DOHH2 (cell line): ENCODE measurements at regions not wholly inside any gene's neighbourhood (a gene's known extent, or its start where the extent isn't known, plus 50 kb on each side); places are given as distances from the start of the nearest gene placed in this dataset.

Experiments used
- H3F3A ChIP-seq: fragments of 200-600 bp; sonication (generic), shearing (Covaris generic); 2 replicates; pipeline ENCODE4 v1.6.0; 2016; ENCODE audit warnings: antibody characterized with exemption, mild to moderate bottlenecking; ENCODE audit not compliant: control insufficient read depth, insufficient read depth
- H3K27ac ChIP-seq: fragments of 200-600 bp; sonication (generic); 2 replicates; pipeline ENCODE4 v1.5.1; 2014; ENCODE audit warnings: low read depth, mild to moderate bottlenecking, low read length, moderate library complexity
- H3K27me3 ChIP-seq: fragments of 200-600 bp; sonication (generic); 2 replicates; pipeline ENCODE4 v1.6.1; 2014; ENCODE audit warnings: mild to moderate bottlenecking, low read length, mixed read lengths; ENCODE audit not compliant: control insufficient read depth
- H3K36me3 ChIP-seq: fragments of 200-600 bp; sonication (generic); 2 replicates; pipeline ENCODE4 v1.6.1; 2014; ENCODE audit warnings: mild to moderate bottlenecking, low read length, moderate library complexity, mixed read lengths; ENCODE audit not compliant: control insufficient read depth
- H3K4me1 ChIP-seq: fragments of 200-600 bp; sonication (generic); 2 replicates; pipeline ENCODE4 v1.6.1; 2014; ENCODE audit warnings: mild to moderate bottlenecking, low read length, mixed read lengths; ENCODE audit not compliant: control insufficient read depth
- H3K4me2 ChIP-seq: fragments of 200-600 bp; sonication (generic); 2 replicates; pipeline ENCODE4 v1.6.0; 2014; ENCODE audit warnings: mild to moderate bottlenecking, low read length, moderate library complexity
- H3K4me3 ChIP-seq: fragments of 200-600 bp; sonication (generic); 2 replicates; pipeline ENCODE4 v1.5.1; 2014; ENCODE audit warnings: mild to moderate bottlenecking, low read length, mixed read lengths
- H3K79me2 ChIP-seq: fragments of 200-600 bp; sonication (generic); 2 replicates; pipeline ENCODE4 v1.6.1; 2014; ENCODE audit warnings: mild to moderate bottlenecking, low read length, mixed read lengths; ENCODE audit not compliant: control insufficient read depth
- H3K9me2 ChIP-seq: fragments of 200-600 bp; sonication (generic); replicated peaks from 2 replicates; pipeline ENCODE4 v1.6.1; 2014; ENCODE audit warnings: mild to moderate bottlenecking, low read length, mixed read lengths; ENCODE audit not compliant: control insufficient read depth
- H3K9me3 ChIP-seq: fragments of 200-600 bp; sonication (generic); 2 replicates; pipeline ENCODE4 v1.6.1; 2014; ENCODE audit warnings: antibody characterized with exemption, low read length, mixed read lengths; ENCODE audit not compliant: control insufficient read depth, insufficient read depth
- H4K20me1 ChIP-seq: fragments of 200-600 bp; sonication (generic); 2 replicates; pipeline ENCODE4 v1.6.0; 2014; ENCODE audit warnings: low read depth, mild to moderate bottlenecking, antibody characterized with exemption, low read length, moderate library complexity; ENCODE audit not compliant: control insufficient read depth, insufficient read depth
- CTCF ChIP-seq: fragments of 200-600 bp; sonication (generic); IDR thresholded peaks from one replicate; pipeline ENCODE4 v1.5.1; 2014; ENCODE audit warnings: antibody characterized with exemption, mild to moderate bottlenecking, low read depth, low read length; ENCODE audit not compliant: poor library complexity, severe bottlenecking
- EZH2phosphoT487 ChIP-seq: fragments of 200-600 bp; sonication (generic); IDR thresholded peaks from 2 replicates; pipeline ENCODE4 v1.6.1; 2017; ENCODE audit warnings: borderline replicate concordance, mild to moderate bottlenecking, antibody characterized with exemption, low read length, moderate library complexity, mixed read lengths

- Histone ChIP-seq H3K27ac (no peak overlapping the region), H3K9me2 (no peaks in the 10 kb centered on the region), H3K4me3 (no peak overlapping the region), H4K20me1 (no peaks in the 10 kb centered on the region), H3F3A (no peaks in the 10 kb centered on the region), H3K27me3 (no peaks in the 10 kb centered on the region), H3K9me3 (no peaks in the 10 kb centered on the region; the same call in 1 of the 2 replicates), H3K4me1 (peaks cover 12% of the 10 kb centered on the region), H3K79me2 (no peaks in the 10 kb centered on the region), H3K36me3 (no peaks in the 10 kb centered on the region), H3K4me2 (no peak overlapping the region)
- TF ChIP-seq EZH2phosphoT487 (no peak), CTCF (no peak)
Measured at GRCh38 chr2:104448661-104449440, 405.1 kb upstream of the POU3F3 start.

GRCh38 chr2:104452558-104452957 is 401.4 kb upstream of the POU3F3 start:
- Histone ChIP-seq H4K20me1 (no peaks in the 10 kb centered on the region), H3K36me3 (no peaks in the 10 kb centered on the region), H3K79me2 (no peaks in the 10 kb centered on the region), H3K4me2 (no peak overlapping the region), H3F3A (no peaks in the 10 kb centered on the region), H3K27ac (no peak overlapping the region), H3K4me1 (peaks cover 8% of the 10 kb centered on the region), H3K9me3 (no peaks in the 10 kb centered on the region; the same call in 1 of the 2 replicates), H3K27me3 (no peaks in the 10 kb centered on the region), H3K4me3 (no peak overlapping the region), H3K9me2 (no peaks in the 10 kb centered on the region)
- TF ChIP-seq EZH2phosphoT487 (no peak), CTCF (no peak)

GRCh38 chr2:104462731-104463130 is 391.2 kb upstream of the POU3F3 start:
- no peak overlapping the region for H3K4me2 ChIP-seq
- H3K9me2 ChIP-seq: no peaks in the 10 kb centered on the region
- peaks cover 4% of the 10 kb centered on the region for H3K9me3 ChIP-seq
- no peak for TF ChIP-seq EZH2phosphoT487
- no peak for TF ChIP-seq CTCF
- no peaks in the 10 kb centered on the region for H3F3A ChIP-seq
- no peak overlapping the region for H3K4me3 ChIP-seq
- H4K20me1 ChIP-seq: no peaks in the 10 kb centered on the region
- peaks cover 6% of the 10 kb centered on the region for H3K4me1 ChIP-seq
- H3K36me3 ChIP-seq: no peaks in the 10 kb centered on the region
- no peak overlapping the region for H3K27ac ChIP-seq
- H3K79me2 ChIP-seq: no peaks in the 10 kb centered on the region
- H3K27me3 ChIP-seq: no peaks in the 10 kb centered on the region
